ENCODE measurements at regions not wholly inside any gene's neighbourhood (a gene's known extent, or its start where the extent isn't known, plus 50 kb on each side); places are given as distances from the start of the nearest gene placed in this dataset.
"Not testable (repeated sequence)": the region's sequence is repeated elsewhere in the genome, so short reads cannot be mapped to it uniquely, and the experiment has no call there.

- intact Hi-C loops (cut with micrococcal nuclease): not testable (repeated sequence)
These were observed 146.9 kb downstream of the LYPLAL1 start for GRCh38 chr1:219320563-219320962.

GRCh38 chr1:219318826-219319225, 145.1 kb downstream of the LYPLAL1 start:
- intact Hi-C loops (cut with micrococcal nuclease): no loop called here

GRCh38 chr1:219317762-219318353, 144.2 kb downstream of the LYPLAL1 start:
- intact Hi-C loops (cut with micrococcal nuclease): no loop called here

GRCh38 chr1:219316066-219316465, 142.4 kb downstream of the LYPLAL1 start:
- intact Hi-C loops (cut with micrococcal nuclease): no loop called here

GRCh38 chr1:219313961-219314360, 140.3 kb downstream of the LYPLAL1 start:
- intact Hi-C loops (cut with micrococcal nuclease): no loop called here

GRCh38 chr1:219312967-219313366, 139.3 kb downstream of the LYPLAL1 start:
- intact Hi-C loops (cut with micrococcal nuclease): no loop called here

- intact Hi-C loops (cut with micrococcal nuclease): no loop called here
These were observed 136.6 kb downstream of the LYPLAL1 start for GRCh38 chr1:219310181-219310728.

GRCh38 chr1:219308367-219308766, 134.7 kb downstream of the LYPLAL1 start:
- intact Hi-C loops (cut with micrococcal nuclease): no loop called here

GRCh38 chr1:219304227-219305226, 130.8 kb downstream of the LYPLAL1 start:
- intact Hi-C loops (cut with micrococcal nuclease): no loop called here

GRCh38 chr1:219302697-219303096, 129.0 kb downstream of the LYPLAL1 start:
- intact Hi-C loops (cut with micrococcal nuclease): no loop called here

GRCh38 chr1:219299420-219299819, 125.7 kb downstream of the LYPLAL1 start:
- intact Hi-C loops (cut with micrococcal nuclease): no loop called here

- intact Hi-C loops (cut with micrococcal nuclease): no loop called here
These were observed 125.0 kb downstream of the LYPLAL1 start for GRCh38 chr1:219298571-219299148.

- intact Hi-C loops (cut with micrococcal nuclease): no loop called here
These were observed 123.0 kb downstream of the LYPLAL1 start for GRCh38 chr1:219296430-219297355.

- intact Hi-C loops (cut with micrococcal nuclease): no loop called here
These were observed 120.6 kb downstream of the LYPLAL1 start for GRCh38 chr1:219294251-219294650.

- intact Hi-C loops (cut with micrococcal nuclease): no loop called here
These were observed 119.7 kb downstream of the LYPLAL1 start for GRCh38 chr1:219293410-219293809.

GRCh38 chr1:219292999-219293398, 119.3 kb downstream of the LYPLAL1 start:
- intact Hi-C loops (cut with micrococcal nuclease): no loop called here

GRCh38 chr1:219292341-219292740, 118.7 kb downstream of the LYPLAL1 start:
- intact Hi-C loops (cut with micrococcal nuclease): no loop called here

- intact Hi-C loops (cut with micrococcal nuclease): no loop called here
These were observed 115.5 kb downstream of the LYPLAL1 start for GRCh38 chr1:219289171-219289570.

GRCh38 chr1:219283541-219283940, 109.9 kb downstream of the LYPLAL1 start:
- intact Hi-C loops (cut with micrococcal nuclease): no loop called here

GRCh38 chr1:219281831-219282230, 108.2 kb downstream of the LYPLAL1 start:
- intact Hi-C loops (cut with micrococcal nuclease): no loop called here

Measured in T-helper 1 cell treated with Interleukin-12 subunit alpha and Interleukin-12 subunit beta and Interleukin-4 antibody, amounts not matched to agents 30 ng/mL and 1 ng/mL, for 36 hours (primary cell).